Duodenal mucosa (tissue), 2 donors: ENCODE measurements at regions not wholly inside any gene's neighbourhood (a gene's known extent, or its start where the extent isn't known, plus 50 kb on each side); places are given as distances from the start of the nearest gene placed in this dataset.

ENCODE experiments used
- H3K27ac ChIP-seq: one replicate; pipeline ENCODE4 v1.7.0; 2013; ENCODE audit warnings: low read depth, low read length
- H3K27me3 ChIP-seq, 2 donors: one replicate each; pipeline ENCODE4 v1.7.0; 2013; ENCODE audit warnings: low read length in 2 of 2, control low read depth in 1 of 2; ENCODE audit not compliant: insufficient read depth in 2 of 2, control insufficient read depth in 1 of 2
- H3K36me3 ChIP-seq, 2 donors: one replicate each; pipeline ENCODE4 v1.7.0; 2013; ENCODE audit warnings: low read length in 2 of 2, control low read depth in 1 of 2; ENCODE audit not compliant: insufficient read depth in 2 of 2, control insufficient read depth in 1 of 2
- H3K4me1 ChIP-seq, 2 donors: one replicate each; pipeline ENCODE4 v1.7.0; 2013; ENCODE audit warnings: low read length in 2 of 2, control low read depth in 1 of 2; ENCODE audit not compliant: insufficient read depth in 2 of 2, control insufficient read depth in 1 of 2
- H3K4me3 ChIP-seq, 2 donors: one replicate each; pipeline ENCODE4 v1.7.0; 2013; ENCODE audit warnings: low read length in 2 of 2, low read depth in 1 of 2
- H3K9ac ChIP-seq, 2 donors: one replicate each; pipeline ENCODE4 v1.7.0; 2013; ENCODE audit warnings: low read length in 2 of 2, low read depth in 1 of 2
- H3K9me3 ChIP-seq, 2 donors: one replicate each; pipeline ENCODE4 v1.7.0; 2013; ENCODE audit warnings: low read length in 2 of 2, control low read depth in 1 of 2; ENCODE audit not compliant: control insufficient read depth in 1 of 2

DNA sequence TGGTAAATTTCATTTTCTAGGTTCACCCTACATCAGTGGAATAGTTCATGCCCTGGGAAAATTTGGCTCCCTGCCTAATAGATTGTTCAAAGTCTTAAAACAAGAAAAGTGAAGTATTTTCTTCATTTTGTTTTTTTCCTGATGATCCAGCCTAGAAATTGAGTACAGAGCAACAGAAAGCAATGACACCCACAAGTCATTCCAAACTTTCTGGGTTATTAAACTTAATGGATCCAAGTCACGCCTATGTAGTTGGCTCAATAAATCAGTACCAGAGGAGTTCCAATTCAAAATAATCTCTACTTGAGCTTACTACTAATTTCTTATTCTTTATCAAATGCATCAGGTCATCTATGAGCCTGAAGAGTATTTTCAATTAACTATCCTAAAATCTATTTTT, 937.6 kb upstream of the SLIT2 start:
- H3K4me1 ChIP-seq: no peaks in the 10 kb centered on the region
- H3K9me3 ChIP-seq: peaks cover 0 to 3% of the 10 kb centered on the region in 2 donors
- H3K27ac ChIP-seq: no peak overlapping the region
- no peak overlapping the region for H3K9ac ChIP-seq
- no peaks in the 10 kb centered on the region for H3K27me3 ChIP-seq
- no peaks in the 10 kb centered on the region for H3K36me3 ChIP-seq
- H3K4me3 ChIP-seq: no peak overlapping the region

DNA sequence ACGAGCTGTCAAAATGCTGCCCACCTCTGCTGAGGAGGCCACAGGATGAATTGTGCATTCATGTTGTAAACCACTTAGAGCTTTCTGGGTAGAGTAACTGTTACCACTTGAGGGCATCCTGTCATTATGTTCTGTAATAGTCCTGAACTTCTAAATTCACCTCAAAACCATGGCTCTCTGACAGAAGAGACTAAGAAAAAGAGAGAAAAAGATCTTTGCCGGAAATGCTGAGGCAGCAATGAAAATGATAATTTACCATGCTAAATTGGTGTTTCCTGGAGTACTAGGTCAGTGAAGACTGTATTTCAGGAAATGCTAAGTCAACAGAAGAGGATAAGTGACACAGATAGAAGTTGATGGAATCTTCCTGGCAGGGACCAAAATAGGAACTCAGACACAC, 942.3 kb upstream of the SLIT2 start:
- Histone ChIP-seq H3K4me1 (no peaks in the 10 kb centered on the region), H3K9me3 (peaks cover 0 to 3% of the 10 kb centered on the region in 2 donors), H3K4me3 (no peak overlapping the region), H3K9ac (no peak overlapping the region), H3K27me3 (no peaks in the 10 kb centered on the region), H3K27ac (no peak overlapping the region), H3K36me3 (no peaks in the 10 kb centered on the region)

DNA sequence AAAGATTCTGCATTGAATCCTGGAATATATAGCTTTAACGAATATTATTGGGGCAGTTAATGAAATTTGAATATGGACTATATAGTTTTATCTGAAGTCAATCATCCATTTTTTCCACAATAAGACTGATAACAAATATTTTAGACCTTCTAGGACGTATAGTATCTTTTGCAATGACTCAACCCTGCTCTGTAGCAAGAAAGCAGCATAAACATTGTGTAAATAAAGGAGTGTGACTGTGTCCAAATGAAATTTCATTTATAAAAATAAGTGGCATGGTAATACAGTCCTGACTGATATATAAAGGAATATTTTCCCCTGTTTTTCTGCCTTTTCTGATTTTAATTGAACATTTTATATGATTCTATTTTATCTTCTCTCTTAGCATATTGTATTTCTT, 947.7 kb upstream of the SLIT2 start:
- Histone ChIP-seq H3K4me1 (no peaks in the 10 kb centered on the region), H3K9ac (no peak overlapping the region), H3K36me3 (no peaks in the 10 kb centered on the region), H3K4me3 (no peak overlapping the region), H3K9me3 (peaks cover 0 to 2% of the 10 kb centered on the region in 2 donors), H3K27me3 (no peaks in the 10 kb centered on the region), H3K27ac (no peak overlapping the region)

DNA sequence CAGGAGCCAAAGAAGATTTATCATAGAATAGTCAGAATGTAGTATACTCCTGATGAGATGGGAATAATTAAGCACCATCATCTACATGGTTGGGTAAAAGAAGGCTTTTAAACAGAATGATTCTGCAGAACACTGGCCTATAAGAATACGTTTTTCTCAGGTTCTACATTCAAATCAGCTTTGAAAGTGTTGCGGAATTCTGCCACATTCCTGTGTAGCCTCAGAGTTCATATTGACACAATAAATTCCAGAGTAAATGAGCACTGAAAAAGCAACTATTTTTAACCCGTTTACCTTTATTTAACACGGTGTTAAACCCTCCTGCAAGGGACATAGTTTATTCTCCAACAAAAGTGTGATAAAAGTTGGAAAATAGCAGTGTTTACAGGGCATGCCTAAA, 950.2 kb upstream of the SLIT2 start:
- no peaks in the 10 kb centered on the region for H3K9me3 ChIP-seq
- H3K27me3 ChIP-seq: no peaks in the 10 kb centered on the region
- no peaks in the 10 kb centered on the region for H3K4me1 ChIP-seq
- H3K27ac ChIP-seq: no peak overlapping the region
- H3K36me3 ChIP-seq: no peaks in the 10 kb centered on the region
- no peak overlapping the region for H3K9ac ChIP-seq
- no peak overlapping the region for H3K4me3 ChIP-seq

DNA sequence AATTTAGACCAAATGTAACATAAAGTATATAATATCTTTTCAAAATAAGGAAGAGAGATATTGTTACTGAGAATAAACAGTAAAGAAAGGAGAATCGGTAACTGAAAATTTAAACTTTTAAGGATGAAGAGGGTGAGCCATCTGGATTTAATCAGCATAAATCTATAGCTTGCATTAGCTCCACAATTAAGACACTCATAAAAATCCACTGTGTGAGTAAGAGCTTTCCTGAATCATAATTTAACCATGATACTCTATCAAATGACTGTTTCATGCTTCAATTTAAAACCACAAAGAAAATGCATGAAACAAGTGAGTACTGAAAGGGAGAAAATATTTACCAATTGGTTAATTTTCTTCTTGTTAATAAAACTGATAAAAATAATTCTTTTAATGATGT, 951.5 kb upstream of the SLIT2 start:
- no peak overlapping the region for H3K9ac ChIP-seq
- H3K4me3 ChIP-seq: no peak overlapping the region
- H3K36me3 ChIP-seq: no peaks in the 10 kb centered on the region
- no peak overlapping the region for H3K27ac ChIP-seq
- no peaks in the 10 kb centered on the region for H3K27me3 ChIP-seq
- no peaks in the 10 kb centered on the region for H3K9me3 ChIP-seq
- no peaks in the 10 kb centered on the region for H3K4me1 ChIP-seq

DNA sequence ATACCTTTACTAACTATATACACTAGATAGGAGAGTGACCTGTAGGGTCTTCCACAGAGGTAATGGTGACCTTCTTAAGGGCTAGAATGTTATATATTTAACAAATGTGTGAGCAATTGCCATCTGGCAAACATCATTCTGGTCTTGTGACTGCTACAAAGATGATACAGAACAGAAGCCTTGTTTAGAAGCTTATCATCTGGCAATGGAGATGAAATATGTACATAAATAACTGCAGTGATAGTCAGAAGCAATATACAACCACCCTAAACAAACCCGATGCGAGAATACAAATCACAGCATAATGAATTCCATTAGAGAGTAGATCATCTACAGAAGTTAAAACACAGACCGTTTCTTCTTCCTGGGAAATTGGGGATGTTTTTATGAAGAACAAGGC, 952.7 kb upstream of the SLIT2 start:
- Histone ChIP-seq H3K27me3 (no peaks in the 10 kb centered on the region), H3K27ac (no peak overlapping the region), H3K9me3 (no peaks in the 10 kb centered on the region), H3K4me3 (no peak overlapping the region), H3K4me1 (no peaks in the 10 kb centered on the region), H3K9ac (no peak overlapping the region), H3K36me3 (no peaks in the 10 kb centered on the region)

DNA sequence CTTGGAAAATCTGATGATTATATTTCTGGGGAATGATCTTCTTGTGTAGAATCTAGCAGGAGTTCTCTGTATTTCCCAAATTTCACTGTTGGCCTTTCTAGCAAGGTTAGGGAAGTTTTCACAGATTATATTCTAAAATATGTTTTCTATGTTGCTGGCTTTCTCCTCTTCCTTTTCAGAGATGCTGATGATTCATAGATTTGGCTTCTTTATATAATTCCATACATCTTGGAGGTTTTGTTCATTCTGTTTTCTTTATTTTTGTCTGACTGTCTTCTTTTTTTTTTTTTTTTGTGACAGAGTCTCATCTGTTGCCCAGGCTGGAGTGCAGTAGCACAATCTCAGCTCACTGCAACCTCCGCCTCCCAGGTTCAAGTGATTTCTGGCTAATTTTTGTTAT, 957.9 kb upstream of the SLIT2 start:
- Histone ChIP-seq H3K36me3 (no peaks in the 10 kb centered on the region), H3K9me3 (peaks cover 8 to 14% of the 10 kb centered on the region in 2 donors), H3K4me1 (no peaks in the 10 kb centered on the region), H3K4me3 (no peak overlapping the region), H3K9ac (no peak overlapping the region), H3K27me3 (no peaks in the 10 kb centered on the region), H3K27ac (no peak overlapping the region)

DNA sequence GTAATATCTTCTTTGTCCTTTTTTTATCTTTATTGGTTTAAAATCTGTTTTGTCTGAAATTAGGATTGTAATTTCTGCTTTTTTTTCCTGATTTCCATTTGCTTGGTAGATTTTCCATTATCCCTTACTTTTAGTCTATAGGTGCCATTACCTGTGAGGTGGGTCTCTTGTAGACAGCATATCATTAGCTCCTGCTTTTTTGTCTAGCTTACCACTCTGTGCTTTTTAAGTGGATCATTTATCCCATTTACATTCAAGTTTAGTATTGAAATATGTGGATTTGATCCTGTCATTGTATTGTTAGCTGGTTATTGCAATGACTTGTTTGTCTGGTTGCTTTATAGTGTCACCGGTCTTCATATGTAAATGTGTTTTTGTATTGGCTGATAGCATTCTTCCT, 958.6 kb upstream of the SLIT2 start:
- no peak overlapping the region for H3K9ac ChIP-seq
- no peaks in the 10 kb centered on the region for H3K27me3 ChIP-seq
- no peak overlapping the region for H3K4me3 ChIP-seq
- H3K9me3 ChIP-seq: peaks cover 8 to 14% of the 10 kb centered on the region in 2 donors
- H3K36me3 ChIP-seq: no peaks in the 10 kb centered on the region
- H3K27ac ChIP-seq: no peak overlapping the region
- H3K4me1 ChIP-seq: no peaks in the 10 kb centered on the region

DNA sequence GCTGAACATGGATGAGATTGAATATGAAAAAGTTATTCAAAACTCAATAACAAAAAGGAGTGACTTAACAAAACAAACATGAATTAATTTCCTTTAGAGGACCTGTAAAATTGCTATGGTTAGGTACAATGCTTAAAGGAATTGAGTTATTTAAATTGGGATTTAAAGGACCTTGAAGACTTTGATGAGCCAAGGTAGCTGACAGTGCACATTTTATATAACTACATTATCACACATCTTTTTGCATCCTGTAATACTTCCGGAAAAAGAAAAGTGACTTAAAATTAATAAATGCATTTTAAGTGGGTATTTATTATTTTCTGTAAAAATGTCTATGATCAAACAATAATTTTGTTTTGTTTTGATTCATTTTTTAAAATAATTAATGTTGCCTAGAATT, 964.8 kb upstream of the SLIT2 start:
- H3K9ac ChIP-seq: no peak overlapping the region
- H3K4me1 ChIP-seq: no peaks in the 10 kb centered on the region
- H3K4me3 ChIP-seq: no peak overlapping the region
- peaks cover 0 to 4% of the 10 kb centered on the region in 2 donors for H3K9me3 ChIP-seq
- H3K27me3 ChIP-seq: no peaks in the 10 kb centered on the region
- H3K27ac ChIP-seq: no peak overlapping the region
- no peaks in the 10 kb centered on the region for H3K36me3 ChIP-seq

DNA sequence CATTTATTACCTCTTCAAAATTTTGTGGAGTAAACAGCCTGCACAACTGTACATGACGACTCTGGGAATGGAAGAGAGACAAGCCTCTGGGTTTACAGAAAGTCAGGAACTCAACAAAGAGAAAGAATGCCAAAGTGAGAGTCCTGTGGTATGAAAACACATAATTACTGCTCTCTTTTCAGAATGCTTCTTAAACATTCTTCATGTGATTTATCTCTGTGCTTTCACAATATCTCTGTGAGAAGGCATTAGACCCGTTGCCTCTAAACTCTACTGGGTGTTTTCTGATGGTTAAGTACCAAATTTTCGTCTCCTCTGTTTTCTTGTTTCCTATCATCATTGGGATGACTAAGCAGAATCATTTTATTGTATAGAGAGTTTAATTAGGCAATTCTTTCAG, 966.6 kb upstream of the SLIT2 start:
- Histone ChIP-seq H3K9ac (no peak overlapping the region), H3K4me1 (no peaks in the 10 kb centered on the region), H3K36me3 (no peaks in the 10 kb centered on the region), H3K9me3 (peaks cover 0 to 11% of the 10 kb centered on the region in 2 donors), H3K27me3 (no peaks in the 10 kb centered on the region), H3K27ac (no peak overlapping the region), H3K4me3 (no peak overlapping the region)

DNA sequence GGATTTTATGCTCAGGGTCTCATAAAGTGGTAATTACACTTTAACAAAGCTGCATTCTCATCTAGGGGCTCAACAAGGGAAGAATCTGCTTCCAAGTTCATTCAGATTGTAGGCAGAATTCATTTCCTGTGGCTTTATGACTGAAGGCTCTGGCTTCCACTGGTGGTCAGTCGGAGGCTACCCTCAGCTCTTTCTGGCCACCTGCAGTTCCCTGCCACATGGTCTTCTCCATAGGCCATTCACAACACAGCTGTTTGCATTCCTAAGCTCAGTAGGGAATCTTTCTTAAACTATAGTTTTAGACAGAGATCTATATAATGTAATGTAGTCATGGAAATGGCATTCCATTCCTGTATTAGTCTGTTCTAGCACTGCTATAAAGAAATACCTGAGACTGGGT, 973.0 kb upstream of the SLIT2 start:
- no peaks in the 10 kb centered on the region for H3K27me3 ChIP-seq
- H3K4me1 ChIP-seq: no peaks in the 10 kb centered on the region
- H3K9ac ChIP-seq: no peak overlapping the region
- peaks cover 0 to 7% of the 10 kb centered on the region in 2 donors for H3K9me3 ChIP-seq
- no peak overlapping the region for H3K27ac ChIP-seq
- no peak overlapping the region for H3K4me3 ChIP-seq
- no peaks in the 10 kb centered on the region for H3K36me3 ChIP-seq
